Brain microvascular endothelial cell (primary cell): ENCODE measurements at regions not wholly inside any gene's neighbourhood (a gene's known extent, or its start where the extent isn't known, plus 50 kb on each side); places are given as distances from the start of the nearest gene placed in this dataset.
A peak's percentile ranks its signal among the peaks of the same experiment; 100 is the strongest.

Experiments
- DNase-seq: peaks from one replicate; pipeline ENCODE4 v3.0.0-alpha.2; 2020
- H3K27ac ChIP-seq: fragments of 250-450 bp; sonication (Bioruptor Pico); 2 replicates; pipeline ENCODE4 v1.5.1; 2020; ENCODE audit warnings: mild to moderate bottlenecking, moderate library complexity
- H3K27me3 ChIP-seq: fragments of 250-450 bp; sonication (Bioruptor Pico); replicated peaks from 2 replicates; pipeline ENCODE4 v1.5.1; 2020; ENCODE audit warnings: mild to moderate bottlenecking
- H3K36me3 ChIP-seq: fragments of 250-450 bp; sonication (Bioruptor Pico); replicated peaks from 2 replicates; pipeline ENCODE4 v1.5.1; 2020; ENCODE audit warnings: mild to moderate bottlenecking
- H3K4me3 ChIP-seq: 2 replicates; pipeline ENCODE4 v1.5.1; 2011; ENCODE audit warnings: low read depth, mild to moderate bottlenecking, control low read depth, low read length, moderate library complexity
- CTCF ChIP-seq: IDR thresholded peaks from 2 replicates; pipeline ENCODE4 v1.5.1; 2011; ENCODE audit warnings: low read depth, mild to moderate bottlenecking, moderate library complexity, low read length, control low read depth, inconsistent platforms; ENCODE audit errors: missing control alignments
- in situ Hi-C: cut with HindIII; loops from 2 replicates; pipeline ENCODE4 v1.10.0; 2017; ENCODE audit warnings: low sequenced_read_pairs, low pct_ligation_motif_present

GRCh38 chr2:205937211-205937610, 148.8 kb downstream of the INO80D start:
- Histone ChIP-seq H3K27ac (no peak overlapping the region), H3K36me3 (no peaks in the 10 kb centered on the region), H3K27me3 (no peaks in the 10 kb centered on the region), H3K4me3 (no peak overlapping the region)
- no peak for DNase-seq
- no peak for TF ChIP-seq CTCF
- in situ Hi-C loops = no loop called here

- H3K27ac ChIP-seq = no peak overlapping the region
- H3K4me3 ChIP-seq = no peak overlapping the region
- DNase-seq = no peak
- in situ Hi-C loops = no loop called here
- no peaks in the 10 kb centered on the region for H3K27me3 ChIP-seq
- TF ChIP-seq CTCF = no peak
- H3K36me3 ChIP-seq = no peaks in the 10 kb centered on the region
These were observed 149.5 kb downstream of the INO80D start for GRCh38 chr2:205936446-205936845.

GRCh38 chr2:205934443-205934842, 151.5 kb downstream of the INO80D start:
- DNase-seq = no peak
- peak; percentile 55 for TF ChIP-seq CTCF
- in situ Hi-C loops = no loop called here
- Histone ChIP-seq H3K4me3 (no peak overlapping the region), H3K36me3 (no peaks in the 10 kb centered on the region), H3K27me3 (no peaks in the 10 kb centered on the region), H3K27ac (no peak overlapping the region)

- Histone ChIP-seq H3K27me3 (no peaks in the 10 kb centered on the region), H3K36me3 (no peaks in the 10 kb centered on the region), H3K4me3 (no peak overlapping the region), H3K27ac (no peak overlapping the region)
- no peak for TF ChIP-seq CTCF
- in situ Hi-C loops = no loop called here
- no peak for DNase-seq
These were observed 153.1 kb downstream of the INO80D start for GRCh38 chr2:205932861-205933260.

GRCh38 chr2:205931388-205931787, 154.6 kb downstream of the INO80D start:
- Histone ChIP-seq H3K27ac (no peak overlapping the region), H3K27me3 (peaks cover 8% of the 10 kb centered on the region), H3K36me3 (no peaks in the 10 kb centered on the region), H3K4me3 (no peak overlapping the region)
- in situ Hi-C loops = no loop called here
- TF ChIP-seq CTCF = no peak
- DNase-seq = no peak

GRCh38 chr2:205930209-205930608, 155.8 kb downstream of the INO80D start:
- no peak overlapping the region for H3K27ac ChIP-seq
- H3K36me3 ChIP-seq = no peaks in the 10 kb centered on the region
- in situ Hi-C loops = no loop called here
- no peak for TF ChIP-seq CTCF
- no peak overlapping the region for H3K4me3 ChIP-seq
- H3K27me3 ChIP-seq = peaks cover 8% of the 10 kb centered on the region
- DNase-seq = no peak
